ENCODE measurements at regions not wholly inside any gene's neighbourhood (a gene's known extent, or its start where the extent isn't known, plus 50 kb on each side); places are given as distances from the start of the nearest gene placed in this dataset.

DNA sequence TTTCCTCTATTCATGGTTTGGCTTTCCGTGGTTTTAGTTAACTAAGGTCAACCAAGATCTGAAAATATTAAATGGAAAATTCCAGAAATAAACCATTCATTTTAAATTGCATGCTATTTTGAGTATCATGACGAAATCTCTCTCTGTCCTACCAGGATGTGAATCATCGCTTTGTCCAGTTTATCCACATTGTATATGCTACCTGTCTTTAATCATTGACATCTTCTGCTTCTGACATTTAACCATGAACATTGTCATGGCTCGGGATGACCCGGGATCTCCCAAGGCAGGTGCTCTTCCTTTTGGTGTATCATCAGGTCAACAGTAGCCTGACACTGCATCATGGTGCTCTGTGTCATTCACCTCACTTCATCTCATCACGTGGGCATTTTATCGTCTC is 125.5 kb upstream of the HNRNPU start (continued):
- TF ChIP-seq, protein P1, sequence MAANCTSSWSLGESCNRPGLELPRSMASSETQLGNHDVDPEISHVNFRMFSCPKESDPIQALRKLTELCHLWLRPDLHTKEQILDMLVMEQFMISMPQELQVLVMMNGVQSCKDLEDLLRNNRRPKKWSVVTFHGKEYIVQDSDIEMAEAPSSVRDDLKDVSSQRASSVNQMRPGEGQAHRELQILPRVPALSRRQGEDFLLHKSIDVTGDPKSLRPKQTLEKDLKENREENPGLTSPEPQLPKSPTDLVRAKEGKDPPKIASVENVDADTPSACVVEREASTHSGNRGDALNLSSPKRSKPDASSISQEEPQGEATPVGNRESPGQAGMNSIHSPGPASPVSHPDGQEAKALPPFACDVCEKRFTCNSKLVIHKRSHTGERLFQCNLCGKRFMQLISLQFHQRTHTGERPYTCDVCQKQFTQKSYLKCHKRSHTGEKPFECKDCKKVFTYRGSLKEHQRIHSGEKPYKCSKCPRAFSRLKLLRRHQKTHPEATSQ (tag by site-specific recombination; IDR thresholded peaks at IDR 0.05): no peak
- TF ChIP-seq ZNF184 (tag by site-specific recombination; IDR thresholded peaks at IDR 0.05): no peak
- TF ChIP-seq, protein P2, sequence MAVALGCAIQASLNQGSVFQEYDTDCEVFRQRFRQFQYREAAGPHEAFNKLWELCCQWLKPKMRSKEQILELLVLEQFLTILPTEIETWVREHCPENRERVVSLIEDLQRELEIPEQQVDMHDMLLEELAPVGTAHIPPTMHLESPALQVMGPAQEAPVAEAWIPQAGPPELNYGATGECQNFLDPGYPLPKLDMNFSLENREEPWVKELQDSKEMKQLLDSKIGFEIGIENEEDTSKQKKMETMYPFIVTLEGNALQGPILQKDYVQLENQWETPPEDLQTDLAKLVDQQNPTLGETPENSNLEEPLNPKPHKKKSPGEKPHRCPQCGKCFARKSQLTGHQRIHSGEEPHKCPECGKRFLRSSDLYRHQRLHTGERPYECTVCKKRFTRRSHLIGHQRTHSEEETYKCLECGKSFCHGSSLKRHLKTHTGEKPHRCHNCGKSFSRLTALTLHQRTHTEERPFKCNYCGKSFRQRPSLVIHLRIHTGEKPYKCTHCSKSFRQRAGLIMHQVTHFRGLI (tag by site-specific recombination; IDR thresholded peaks at IDR 0.05): no peak
- TF ChIP-seq ZNF837 (tag by site-specific recombination; IDR thresholded peaks at IDR 0.05): no peak

- Histone ChIP-seq H3K9me3 (ENCODE audit: control insufficient read depth, insufficient read depth, low read depth, low read length) (no peaks in the 10 kb centered on the region), H3K36me3 (ENCODE audit: control insufficient read depth in 2 of 2, insufficient read depth in 1 of 2, low read length in 2 of 2) (no peaks in the 10 kb centered on the region), H3K4me3 (ENCODE audit: low read depth, low read length) (no peak overlapping the region), H3K4me1 (ENCODE audit: control insufficient read depth, insufficient read depth, low read length) (no peaks in the 10 kb centered on the region), H3K27ac (ENCODE audit: extremely low read depth, low read depth, low read length) (no peak overlapping the region)
- TF ChIP-seq ZNF664 (tag by site-specific recombination; IDR thresholded peaks at IDR 0.05) (peak; percentile 90), HOXA7 (CRISPR knock-in tag; IDR thresholded peaks at IDR 0.05; ENCODE audit: borderline replicate concordance) (no peak), GFI1B (tag by site-specific recombination; IDR thresholded peaks at IDR 0.05) (no peak)
- ChIA-PET POLR2A (no interaction called here), CTCF (no interaction called here)
Observed at GRCh38 chr1:244988521-244988920, 124.2 kb upstream of the HNRNPU start.

DNA sequence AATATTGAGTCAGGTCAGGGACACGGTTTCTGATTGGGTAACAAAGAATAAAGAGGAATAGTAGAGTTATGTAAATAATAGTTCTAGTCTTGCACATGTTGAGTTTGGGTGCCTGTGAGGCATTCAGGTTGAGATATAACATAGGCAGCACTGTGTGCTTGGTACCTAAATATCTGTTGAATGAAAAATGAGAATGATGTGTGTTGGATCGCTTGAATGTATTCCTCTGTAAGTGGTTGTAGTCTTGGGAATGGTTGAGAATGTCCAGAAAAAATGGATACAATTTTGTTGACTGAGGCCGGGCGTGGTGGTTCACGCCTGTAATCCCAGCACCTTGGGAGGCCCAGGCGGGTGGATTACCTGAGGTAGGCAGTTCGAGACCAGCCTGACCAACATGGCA is 116.3 kb upstream of the HNRNPU start:
- ChIA-PET POLR2A (no interaction called here), CTCF (interaction anchor here (0.8 kb wide), 1 partner anchor 119 kb away, joined by 7 read pairs; no protein-coding TSS in a partner anchor)
- H3K9me3 ChIP-seq (ENCODE audit: control insufficient read depth, insufficient read depth, low read depth, low read length): no peaks in the 10 kb centered on the region
- H3K4me3 ChIP-seq (ENCODE audit: low read depth, low read length): no peak overlapping the region
- H3K36me3 ChIP-seq (ENCODE audit: control insufficient read depth in 2 of 2, insufficient read depth in 1 of 2, low read length in 2 of 2): no peaks in the 10 kb centered on the region
- H3K4me1 ChIP-seq (ENCODE audit: control insufficient read depth, insufficient read depth, low read length): no peaks in the 10 kb centered on the region
- H3K27ac ChIP-seq (ENCODE audit: extremely low read depth, low read depth, low read length): no peak overlapping the region
- TF ChIP-seq ZSCAN30 (tag by site-specific recombination; IDR thresholded peaks at IDR 0.05) (no peak), ZNF121 (tag by site-specific recombination; IDR thresholded peaks at IDR 0.05) (no peak), WT1 (tag by site-specific recombination; IDR thresholded peaks at IDR 0.05) (no peak), ZNF239 (tag by site-specific recombination; IDR thresholded peaks at IDR 0.05) (no peak), ZNF138 (tag by site-specific recombination; IDR thresholded peaks at IDR 0.05; ENCODE audit: borderline replicate concordance) (no peak), ZNF76 (tag by site-specific recombination; IDR thresholded peaks at IDR 0.05; ENCODE audit: borderline replicate concordance, low read depth) (no peak), ZIC2 (tag by site-specific recombination; IDR thresholded peaks at IDR 0.05) (no peak), BCL11A (tag by site-specific recombination; IDR thresholded peaks at IDR 0.05; ENCODE audit: low read depth) (no peak), ZNF792 (tag by site-specific recombination; IDR thresholded peaks at IDR 0.05) (no peak), KLF16 (tag by site-specific recombination; IDR thresholded peaks at IDR 0.05) (no peak), SCRT1 (tag by site-specific recombination; IDR thresholded peaks at IDR 0.05; ENCODE audit: borderline replicate concordance) (no peak), ZNF776 (tag by site-specific recombination; IDR thresholded peaks at IDR 0.05; ENCODE audit: borderline replicate concordance) (no peak), ZNF391 (tag by site-specific recombination; IDR thresholded peaks at IDR 0.05; ENCODE audit: borderline replicate concordance, low read depth) (no peak), KLF8 (tag by site-specific recombination; IDR thresholded peaks at IDR 0.05) (no peak), FEZF1 (tag by site-specific recombination; IDR thresholded peaks at IDR 0.05) (no peak), ZNF23 (tag by site-specific recombination; IDR thresholded peaks at IDR 0.05; ENCODE audit: borderline replicate concordance) (no peak), SP7 (tag by site-specific recombination; IDR thresholded peaks at IDR 0.05) (no peak), HOXA7 (CRISPR knock-in tag; IDR thresholded peaks at IDR 0.05; ENCODE audit: borderline replicate concordance) (no peak)
- TF ChIP-seq, protein P3, sequence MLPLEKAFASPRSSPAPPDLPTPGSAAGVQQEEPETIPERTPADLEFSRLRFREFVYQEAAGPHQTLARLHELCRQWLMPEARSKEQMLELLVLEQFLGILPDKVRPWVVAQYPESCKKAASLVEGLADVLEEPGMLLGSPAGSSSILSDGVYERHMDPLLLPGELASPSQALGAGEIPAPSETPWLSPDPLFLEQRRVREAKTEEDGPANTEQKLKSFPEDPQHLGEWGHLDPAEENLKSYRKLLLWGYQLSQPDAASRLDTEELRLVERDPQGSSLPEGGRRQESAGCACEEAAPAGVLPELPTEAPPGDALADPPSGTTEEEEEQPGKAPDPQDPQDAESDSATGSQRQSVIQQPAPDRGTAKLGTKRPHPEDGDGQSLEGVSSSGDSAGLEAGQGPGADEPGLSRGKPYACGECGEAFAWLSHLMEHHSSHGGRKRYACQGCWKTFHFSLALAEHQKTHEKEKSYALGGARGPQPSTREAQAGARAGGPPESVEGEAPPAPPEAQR (tag by site-specific recombination; IDR thresholded peaks at IDR 0.05): no peak

All from HEK293 (cell line).